Urinary bladder (tissue), 4 donors: ENCODE measurements at regions not wholly inside any gene's neighbourhood (a gene's known extent, or its start where the extent isn't known, plus 50 kb on each side); places are given as distances from the start of the nearest gene placed in this dataset. TPM values are rescaled to one million over a fixed set of nuclear protein-coding genes. Genes with fewer than 3 reads are reported as not detected.
A peak's percentile ranks its signal among the peaks of the same experiment; 100 is the strongest.

Source experiments
- DNase-seq: peaks from one replicate; pipeline ENCODE4 v3.0.0-alpha.2; 2015; ENCODE audit errors: extremely low spot score
- H3K27ac ChIP-seq: one replicate; pipeline ENCODE4 v1.5.1; 2013; ENCODE audit warnings: low read depth, mild to moderate bottlenecking, moderate library complexity
- H3K36me3 ChIP-seq: one replicate; pipeline ENCODE4 v1.6.1; 2013; ENCODE audit warnings: mild to moderate bottlenecking, moderate library complexity; ENCODE audit not compliant: insufficient read depth
- H3K4me1 ChIP-seq: one replicate; pipeline ENCODE4 v1.6.1; 2013; ENCODE audit warnings: mild to moderate bottlenecking, moderate library complexity; ENCODE audit not compliant: insufficient read depth
- H3K4me3 ChIP-seq: one replicate; pipeline ENCODE4 v1.5.1; 2013; ENCODE audit warnings: low read depth, low read length
- WGBS: extraction: QIAGEN DNeasy Blood & Tissue Kit; methylation state at CpG from one replicate; pipeline ENCODE4 v1.1.7; 2013; 5-methylcytosine and 5-hydroxymethylcytosine counted together
- small RNA-seq: library from RNA; depleted of rRNA; stranded (forward); fragments of <200 nt; gene quantifications from one replicate; pipeline ENCODE3, GENCODE V24; 2014
- donor health status: healthy with polysubstance abuse.
- donor health status: healthy.

DNA sequence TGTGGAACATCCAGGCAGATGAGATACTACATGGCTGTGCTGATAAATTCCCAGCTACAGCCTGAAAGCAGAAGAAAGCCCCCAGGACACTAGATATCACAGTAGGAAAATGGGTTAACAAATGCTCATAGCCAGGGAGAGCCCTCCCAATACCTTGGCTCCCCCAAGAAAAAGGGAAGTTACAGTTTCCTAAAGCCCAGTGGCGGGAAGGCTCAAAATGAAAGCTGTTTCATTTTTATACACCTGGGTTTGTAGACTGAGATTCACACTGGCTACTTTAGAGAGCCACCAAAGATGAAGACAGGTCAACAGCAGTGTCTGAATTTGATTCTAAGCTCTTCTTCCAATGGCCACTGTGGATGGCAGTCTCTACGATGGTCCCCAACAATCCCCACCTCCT lies 55.0 kb upstream of the TOPAZ1 start:
- H3K36me3 ChIP-seq: no peaks in the 10 kb centered on the region
- WGBS: 51% methylated on average over 2 of the region's 2 CpGs
- no peak for DNase-seq

More for the DNA sequence above, 55.0 kb upstream of the TOPAZ1 start:
- Histone ChIP-seq H3K27ac (no peak overlapping the region), H3K4me1 (no peaks in the 10 kb centered on the region), H3K4me3 (no peak overlapping the region)

Small RNA genes lying in the stretch of these regions (small RNA-seq; reads per million reads assigned to genes)
- gene MIR138-1 (0.77 reads per million, percentile 66 among the genes with 10 or more reads in this experiment), gene RNU6-367P (not detected)
